A549 (cell line): ENCODE measurements at regions not wholly inside any gene's neighbourhood (a gene's known extent, or its start where the extent isn't known, plus 50 kb on each side); places are given as distances from the start of the nearest gene placed in this dataset.

Experiments
- ATAC-seq, 2 experiments: fragments of 200-7000 bp in 1 of 2; fragments of >200 bp in 1 of 2; cut with Nextera tagmentation in 1 of 2; cut with Tn5 transposase in 1 of 2; 3 replicates each; pipeline versions ENCODE4 v1.8.0 to v1.9.1; 2018 to 2020; ENCODE audit warnings: mild to moderate bottlenecking in 1 of 2, moderate library complexity in 1 of 2
- CTCF ChIA-PET: fragments of 300-600 bp; sonication (Branson Sonifier 250); formaldehyde crosslinking; extraction: SDS; loops from one replicate; lab custom pipeline; 2021; ENCODE audit warnings: antibody characterized with exemption, inconsistent platforms; lab: Yijun Ruan, JAX
- POLR2A ChIA-PET: fragments of 350-600 bp; formaldehyde crosslinking; extraction: SDS; loops from one replicate; lab custom pipeline; 2021; ENCODE audit warnings: antibody characterized with exemption, inconsistent platforms; lab: Yijun Ruan, JAX
- DNase-seq, 2 experiments: peaks; one replicate each; pipeline versions ENCODE4 v3.0.0 to v3.0.0-alpha.2; 2011 to 2016; ENCODE audit warnings: low read depth in 1 of 2, low spot score in 1 of 2
- FAIRE-seq: peaks from 2 replicates; lab custom pipeline; 2011; peaks lifted over from hg19 to GRCh38; lab: Jason Lieb, UNC
- H3K27ac ChIP-seq, 2 experiments: fragments of >200 bp; sonication (Bioruptor Twin); formaldehyde crosslinking; 3 replicates each; pipeline ENCODE4 v1.5.1; 2016 to 2017
- H3K4me1 ChIP-seq: fragments of >200 bp; sonication (Bioruptor Twin); formaldehyde crosslinking; 3 replicates; pipeline ENCODE4 v1.6.1; 2016
- H3K4me2 ChIP-seq: fragments of >200 bp; sonication (Bioruptor Twin); formaldehyde crosslinking; 3 replicates; pipeline ENCODE4 v1.6.1; 2016
- H3K4me3 ChIP-seq: fragments of >200 bp; sonication (Bioruptor Twin); formaldehyde crosslinking; 3 replicates; pipeline ENCODE4 v1.5.1; 2016
- H3K9me3 ChIP-seq: fragments of >200 bp; sonication (Bioruptor Twin); formaldehyde crosslinking; 3 replicates; pipeline ENCODE4 v1.6.1; 2016
- BHLHE40 ChIP-seq: IDR thresholded peaks from 2 replicates; pipeline ENCODE4 v1.6.1; 2012; ENCODE audit warnings: low read depth, low read length, inconsistent platforms
- CBX8 ChIP-seq: fragments of 200-600 bp; sonication (generic); IDR thresholded peaks from 2 replicates; pipeline ENCODE4 v1.6.1; 2016
- EHF ChIP-seq: fragments of 250-450 bp; sonication (Bioruptor Pico); IDR thresholded peaks from 2 replicates; pipeline ENCODE4 v1.5.0; 2020; ENCODE audit warnings: mild to moderate bottlenecking
- EHMT2 ChIP-seq: fragments of 200-600 bp; sonication (generic); IDR thresholded peaks from 2 replicates; pipeline ENCODE4 v1.6.1; 2016; ENCODE audit warnings: antibody characterized with exemption, low read depth, mild to moderate bottlenecking, moderate library complexity
- EP300 ChIP-seq, 2 experiments: fragments of >200 bp; sonication (Bioruptor Twin); formaldehyde crosslinking; IDR thresholded peaks; 2 replicates in 1 of 2; 3 replicates in 1 of 2; pipeline ENCODE4 v1.6.1; 2016 to 2017
- ESRRA ChIP-seq: fragments of 150-350 bp; IDR thresholded peaks from 2 replicates; pipeline ENCODE4 v1.6.1; 2014; ENCODE audit warnings: mild to moderate bottlenecking, low read length, borderline replicate concordance
- FOSL2 ChIP-seq, 2 experiments: fragments of 450-650 bp in 1 of 2; fragments of >200 bp in 1 of 2; sonication (Bioruptor Twin) in 1 of 2; formaldehyde crosslinking; IDR thresholded peaks; 2 replicates each; pipeline versions ENCODE4 v1.5.0 to v1.6.1; 2016 to 2020; ENCODE audit warnings: mild to moderate bottlenecking in 1 of 2, moderate library complexity in 1 of 2
- KDM1A ChIP-seq: fragments of 200-600 bp; sonication (generic); IDR thresholded peaks from 2 replicates; pipeline ENCODE4 v1.6.1; 2016; ENCODE audit warnings: low read depth, mild to moderate bottlenecking
- MAFK ChIP-seq: fragments of 450-650 bp; IDR thresholded peaks from 2 replicates; pipeline ENCODE4 v1.6.1; 2014; ENCODE audit not compliant: partially characterized antibody
- NFE2L2 ChIP-seq: fragments of 150-350 bp; conservative IDR thresholded peaks from 2 replicates; pipeline ENCODE4 v1.6.1; 2014; ENCODE audit warnings: low read length
- NR3C1 ChIP-seq: fragments of >200 bp; sonication (Bioruptor Twin); formaldehyde crosslinking; IDR thresholded peaks from 3 replicates; pipeline ENCODE4 v1.6.1; 2017
- POLR2AphosphoS2 ChIP-seq: conservative IDR thresholded peaks from 2 replicates; pipeline ENCODE4 v1.6.1; 2012; ENCODE audit warnings: low read length, improper control_type of control experiment, inconsistent platforms
- RAD21 ChIP-seq, 2 experiments: fragments of >200 bp in 1 of 2; sonication (Bioruptor Twin) in 1 of 2; formaldehyde crosslinking in 1 of 2; IDR thresholded peaks in 1 of 2; conservative IDR thresholded peaks in 1 of 2; 2 replicates in 1 of 2; 3 replicates in 1 of 2; pipeline ENCODE4 v1.6.1; 2012 to 2018; ENCODE audit warnings: inconsistent platforms in 1 of 2
- RARB ChIP-seq: fragments of 250-450 bp; sonication (Bioruptor Pico); IDR thresholded peaks from 2 replicates; pipeline ENCODE4 v1.8.0; 2021; ENCODE audit warnings: mild to moderate bottlenecking, moderate library complexity
- RNF2 ChIP-seq: fragments of 200-600 bp; sonication (generic); IDR thresholded peaks from 2 replicates; pipeline ENCODE4 v1.6.1; 2016; ENCODE audit warnings: low read depth, mild to moderate bottlenecking, antibody characterized with exemption, moderate library complexity, borderline replicate concordance
- TFCP2L1 ChIP-seq: fragments of 250-450 bp; sonication (Bioruptor Pico); IDR thresholded peaks from 2 replicates; pipeline ENCODE4 v1.5.0; 2021; ENCODE audit warnings: mild to moderate bottlenecking
- TP53 ChIP-seq: fragments of 250-450 bp; sonication (Bioruptor Pico); IDR thresholded peaks from 2 replicates; pipeline ENCODE4 v1.5.0; 2021; ENCODE audit warnings: mild to moderate bottlenecking, moderate library complexity
- ZC3H11A ChIP-seq: fragments of 450-650 bp; IDR thresholded peaks from 2 replicates; pipeline ENCODE4 v1.6.1; 2014; ENCODE audit warnings: antibody characterized with exemption, mild to moderate bottlenecking
- WGBS: methylation state at CpG from one replicate; pipeline ENCODE4 v1.1.6; 2017; ENCODE audit errors: missing lambda C conversion rate; 5-methylcytosine and 5-hydroxymethylcytosine counted together
- TF ChIP-seq, protein P1 (sequence below): fragments of 250-450 bp; sonication (Bioruptor Pico); IDR thresholded peaks from 2 replicates; pipeline ENCODE4 v1.5.0; 2020; ENCODE audit warnings: low read depth, mild to moderate bottlenecking, moderate library complexity
- TF ChIP-seq, protein P2 (sequence below): fragments of >200 bp; sonication (Bioruptor Twin); formaldehyde crosslinking; IDR thresholded peaks from 3 replicates; pipeline ENCODE4 v1.6.1; 2016

DNA sequence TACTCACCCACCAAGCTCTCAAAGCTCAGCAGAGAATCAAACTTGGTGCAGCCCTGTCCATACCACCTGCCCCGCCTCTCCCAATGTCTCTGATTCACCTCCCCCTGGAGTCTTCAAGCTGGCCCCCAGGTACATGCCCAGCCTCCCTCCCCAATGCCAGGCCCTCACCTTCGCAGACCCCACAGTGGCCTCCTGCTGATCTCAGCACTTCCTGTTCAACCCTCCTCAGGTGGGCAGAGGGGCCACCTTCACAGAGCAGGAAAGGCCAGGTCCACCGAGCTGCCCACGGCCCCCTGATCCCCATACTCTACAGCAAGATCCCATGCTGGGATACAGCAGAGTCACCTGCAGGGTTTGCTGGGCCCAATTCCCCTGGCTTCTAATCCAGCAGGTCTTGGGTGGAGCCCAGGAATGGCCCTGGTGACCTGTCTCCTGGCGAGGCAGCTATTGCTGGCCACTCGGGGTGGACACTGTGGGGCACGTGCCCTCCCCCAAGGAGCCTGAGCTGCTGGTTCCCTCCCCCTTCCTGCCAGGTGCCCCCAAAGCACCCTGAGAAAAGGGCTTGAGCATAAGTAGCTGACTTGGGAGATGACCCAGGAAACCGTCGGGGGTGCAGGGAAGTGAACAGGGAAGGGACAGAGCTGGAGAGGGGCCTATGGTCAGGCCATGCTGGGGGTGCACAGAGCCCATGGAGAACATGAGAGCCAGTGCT, 150.7 kb downstream of the BRD1 start:
- TF ChIP-seq POLR2AphosphoS2 (no peak), NFE2L2 (no peak), RNF2 (no peak), RAD21 (conservative IDR thresholded peaks at IDR 0.05 in 1 of 2, IDR thresholded peaks at IDR 0.05 in 1 of 2) (no peak), MAFK (peak; percentile 3), EHMT2 (no peak), NR3C1 (no peak), KDM1A (no peak), BHLHE40 (no peak)
- TF ChIP-seq, all 56 proteins: peak for 1
- Histone ChIP-seq H3K4me2 (no peak overlapping the region), H3K9me3 (no peaks in the 10 kb centered on the region), H3K27ac (no peak overlapping the region), H3K4me3 (no peak overlapping the region), H3K4me1 (no peaks in the 10 kb centered on the region)
- DNase-seq (no peak), FAIRE-seq (no peak), ATAC-seq (no peak)
- CTCF ChIA-PET, result interaction anchor here (1.0 kb wide), 1 partner anchor 9 kb away, joined by 4 read pairs; no protein-coding TSS in a partner anchor
- WGBS, result 8% methylated on average over 5 of the region's 9 CpGs
- POLR2A ChIA-PET, result no interaction called here

DNA sequence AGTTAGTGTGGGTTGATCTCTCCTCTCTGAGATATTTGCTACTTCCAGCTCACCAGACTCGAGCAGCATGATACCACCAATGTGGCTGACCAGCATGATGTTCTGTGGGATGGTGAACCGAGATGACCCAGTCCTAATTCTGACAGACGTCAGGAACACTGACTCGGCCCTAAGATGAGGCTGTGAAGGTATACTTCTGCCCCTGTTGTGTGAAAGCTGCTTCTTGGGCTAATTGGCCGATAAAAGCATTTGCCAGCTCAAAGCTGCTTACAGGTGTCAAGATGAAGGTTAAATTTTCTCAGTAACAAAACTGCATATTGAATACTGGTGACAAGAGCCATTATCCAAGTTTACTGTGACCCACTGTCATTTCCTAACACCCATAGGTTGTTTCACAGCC, 151.4 kb downstream of the BRD1 start:
- no peaks in the 10 kb centered on the region for H3K4me1 ChIP-seq
- no peak overlapping the region for H3K27ac ChIP-seq
- DNase-seq, result no peak
- H3K9me3 ChIP-seq, result no peaks in the 10 kb centered on the region
- H3K4me3 ChIP-seq, result no peak overlapping the region
- POLR2A ChIA-PET, result no interaction called here
- TF ChIP-seq ESRRA (no peak), EP300 (IDR thresholded peaks at IDR 0.05) (no peak), FOSL2 (IDR thresholded peaks at IDR 0.05) (no peak), FOSL2 (CRISPR knock-in tag; IDR thresholded peaks at IDR 0.05) (no peak), RAD21 (conservative IDR thresholded peaks at IDR 0.05 in 1 of 2, IDR thresholded peaks at IDR 0.05 in 1 of 2) (no peak), EHF (no peak), CBX8 (no peak), MAFK (no peak), TP53 (CRISPR knock-in tag) (no peak)
- TF ChIP-seq, protein P1, sequence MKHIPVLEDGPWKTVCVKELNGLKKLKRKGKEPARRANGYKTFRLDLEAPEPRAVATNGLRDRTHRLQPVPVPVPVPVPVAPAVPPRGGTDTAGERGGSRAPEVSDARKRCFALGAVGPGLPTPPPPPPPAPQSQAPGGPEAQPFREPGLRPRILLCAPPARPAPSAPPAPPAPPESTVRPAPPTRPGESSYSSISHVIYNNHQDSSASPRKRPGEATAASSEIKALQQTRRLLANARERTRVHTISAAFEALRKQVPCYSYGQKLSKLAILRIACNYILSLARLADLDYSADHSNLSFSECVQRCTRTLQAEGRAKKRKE, result no peak
- TF ChIP-seq, protein P2, sequence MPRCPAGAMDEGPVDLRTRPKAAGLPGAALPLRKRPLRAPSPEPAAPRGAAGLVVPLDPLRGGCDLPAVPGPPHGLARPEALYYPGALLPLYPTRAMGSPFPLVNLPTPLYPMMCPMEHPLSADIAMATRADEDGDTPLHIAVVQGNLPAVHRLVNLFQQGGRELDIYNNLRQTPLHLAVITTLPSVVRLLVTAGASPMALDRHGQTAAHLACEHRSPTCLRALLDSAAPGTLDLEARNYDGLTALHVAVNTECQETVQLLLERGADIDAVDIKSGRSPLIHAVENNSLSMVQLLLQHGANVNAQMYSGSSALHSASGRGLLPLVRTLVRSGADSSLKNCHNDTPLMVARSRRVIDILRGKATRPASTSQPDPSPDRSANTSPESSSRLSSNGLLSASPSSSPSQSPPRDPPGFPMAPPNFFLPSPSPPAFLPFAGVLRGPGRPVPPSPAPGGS, result no peak
- TF ChIP-seq, all 56 proteins: peak for 0
- H3K4me2 ChIP-seq, result no peak overlapping the region
- no peak for ATAC-seq
- WGBS, result 0% methylated on average over 2 of the region's 5 CpGs
- CTCF ChIA-PET, result interaction anchor here (1.0 kb wide), 1 partner anchor 9 kb away, joined by 4 read pairs; no protein-coding TSS in a partner anchor
- FAIRE-seq, result no peak

DNA sequence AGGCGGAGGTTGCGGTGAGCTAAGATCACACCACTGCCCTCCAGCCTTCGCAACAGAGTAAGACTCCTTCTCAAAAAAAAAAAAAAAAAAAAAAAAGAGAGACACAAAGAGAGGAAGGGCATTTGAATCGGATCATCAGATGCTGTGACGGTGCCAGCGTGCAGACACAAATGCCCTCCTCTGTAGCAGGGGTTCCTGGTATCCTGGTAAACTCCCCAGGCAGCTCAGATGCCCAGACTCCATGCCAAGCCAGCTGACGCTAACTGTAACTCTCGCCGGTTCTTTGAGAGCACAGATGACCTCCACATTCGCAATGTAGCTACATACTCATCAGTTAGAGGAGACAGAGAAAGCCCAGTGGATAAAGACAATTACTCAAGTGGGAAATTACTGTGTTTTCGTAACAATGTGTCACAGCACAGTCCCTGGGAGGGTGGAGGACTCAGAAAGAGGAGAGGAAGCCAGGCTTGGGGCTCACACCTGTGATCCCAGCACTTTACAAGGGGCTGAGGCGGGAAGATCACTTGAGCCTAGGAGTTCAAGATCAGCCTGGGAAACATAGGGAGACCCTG, 153.1 kb downstream of the BRD1 start:
- TF ChIP-seq TFCP2L1 (CRISPR knock-in tag), result no peak
- no peak for TF ChIP-seq EP300 (IDR thresholded peaks at IDR 0.05)
- TF ChIP-seq NR3C1, result no peak
- TF ChIP-seq RNF2, result no peak
- TF ChIP-seq RARB (CRISPR knock-in tag), result no peak
- TF ChIP-seq, protein P1, result no peak
- no peak for TF ChIP-seq ZC3H11A
- TF ChIP-seq, all 56 proteins: peak for 0
- 26% methylated on average over 12 of the region's 12 CpGs for WGBS
- CTCF ChIA-PET, result interaction anchor here (0.7 kb wide), 1 partner anchor 601 kb away, joined by 3 read pairs; no protein-coding TSS in a partner anchor

More for the DNA sequence above, 153.1 kb downstream of the BRD1 start:
- Histone ChIP-seq H3K27ac (no peak overlapping the region), H3K4me3 (no peak overlapping the region), H3K4me1 (no peaks in the 10 kb centered on the region), H3K4me2 (no peak overlapping the region), H3K9me3 (no peaks in the 10 kb centered on the region)
- no peak for ATAC-seq
- POLR2A ChIA-PET, result no interaction called here
- no peak for DNase-seq
- no peak for FAIRE-seq
